IMR-90 (cell line): ENCODE measurements at regions not wholly inside any gene's neighbourhood (a gene's known extent, or its start where the extent isn't known, plus 50 kb on each side); places are given as distances from the start of the nearest gene placed in this dataset.

Source experiments
- ATAC-seq: fragments of 200-7000 bp; cut with Tn5 transposase; 2 replicates; pipeline ENCODE4 v1.9.1; 2020; ENCODE audit warnings: low read depth, mild to moderate bottlenecking, moderate library complexity
- BruUV-seq: library from RNA; stranded (reverse); fragments of 400-500 nt; replicated peaks from 2 replicates; lab custom pipeline; 2021; lab: Mats Ljungman, UMichigan
- CTCF ChIA-PET: fragments of 300-600 bp; formaldehyde crosslinking; extraction: SDS; loops from one replicate; lab custom pipeline; 2021; ENCODE audit warnings: antibody characterized with exemption; lab: Yijun Ruan, JAX
- POLR2A ChIA-PET: fragments of 300-600 bp; sonication (Branson Sonifier 250); formaldehyde crosslinking; loops from one replicate; lab custom pipeline; 2022; ENCODE audit warnings: antibody characterized with exemption; ENCODE audit not compliant: unreplicated experiment; lab: Charles Lee
- DNase-seq: peaks from one replicate; pipeline ENCODE4 v3.0.0; 2013
- H2AFZ ChIP-seq: replicated peaks from 2 replicates; pipeline ENCODE3; 2013; ENCODE audit warnings: low read length, mild to moderate bottlenecking; ENCODE audit not compliant: poor library complexity
- H2AK5ac ChIP-seq: 2 replicates; pipeline ENCODE4 v1.6.1; 2013; ENCODE audit warnings: low read depth, low read length, inconsistent platforms
- H2AK9ac ChIP-seq: replicated peaks from 2 replicates; pipeline ENCODE3; 2013; ENCODE audit warnings: mild to moderate bottlenecking, low read depth, low read length, moderate library complexity; ENCODE audit not compliant: poor library complexity
- H2BK120ac ChIP-seq: 2 replicates; pipeline ENCODE4 v1.6.1; 2013; ENCODE audit warnings: low read depth, low read length, inconsistent platforms
- H2BK15ac ChIP-seq: 3 replicates; pipeline ENCODE4 v1.6.1; 2013; ENCODE audit warnings: low read depth, low read length, inconsistent platforms
- H2BK20ac ChIP-seq: 2 replicates; pipeline ENCODE4 v1.6.1; 2013; ENCODE audit warnings: low read depth, mild to moderate bottlenecking, inconsistent platforms, low read length, moderate library complexity
- H2BK5ac ChIP-seq: 2 replicates; pipeline ENCODE4 v1.6.1; 2013; ENCODE audit warnings: mild to moderate bottlenecking, low read depth, low read length, inconsistent platforms; ENCODE audit not compliant: poor library complexity, severe bottlenecking
- H3K14ac ChIP-seq: replicated peaks from 2 replicates; pipeline ENCODE4 v1.6.1; 2013; ENCODE audit warnings: low read depth, low read length, inconsistent platforms
- H3K18ac ChIP-seq: 2 replicates; pipeline ENCODE4 v1.6.1; 2013; ENCODE audit warnings: low read depth, low read length, control low read depth
- H3K23ac ChIP-seq: 2 replicates; pipeline ENCODE4 v1.6.1; 2013; ENCODE audit warnings: low read depth, low read length, inconsistent platforms
- H3K27ac ChIP-seq: 2 replicates; pipeline ENCODE4 v1.5.1; 2013; ENCODE audit warnings: mild to moderate bottlenecking, control low read depth, low read length; ENCODE audit not compliant: insufficient read depth
- H3K27me3 ChIP-seq: 2 replicates; pipeline ENCODE4 v1.6.1; 2013; ENCODE audit warnings: low read length; ENCODE audit not compliant: control insufficient read depth, insufficient read depth
- H3K36me3 ChIP-seq: 2 replicates; pipeline ENCODE4 v1.6.1; 2013; ENCODE audit warnings: low read length, mixed read lengths; ENCODE audit not compliant: control insufficient read depth, insufficient read depth
- H3K4ac ChIP-seq: 2 replicates; pipeline ENCODE4 v1.6.1; 2013; ENCODE audit warnings: low read depth, low read length, inconsistent platforms
- H3K4me1 ChIP-seq: 2 replicates; pipeline ENCODE4 v1.6.1; 2013; ENCODE audit warnings: low read length, mixed read lengths; ENCODE audit not compliant: control insufficient read depth, insufficient read depth
- H3K4me2 ChIP-seq: 2 replicates; pipeline ENCODE4 v1.6.1; 2013; ENCODE audit warnings: low read depth, mild to moderate bottlenecking, control low read depth, low read length, moderate library complexity
- H3K4me3 ChIP-seq: 2 replicates; pipeline ENCODE4 v1.5.1; 2013; ENCODE audit warnings: low read depth, mild to moderate bottlenecking, control low read depth, low read length, moderate library complexity; ENCODE audit not compliant: insufficient read depth
- H3K56ac ChIP-seq: 2 replicates; pipeline ENCODE4 v1.6.1; 2013; ENCODE audit warnings: low read length, inconsistent platforms; ENCODE audit not compliant: insufficient read depth; ENCODE audit errors: extremely low read depth
- H3K79me1 ChIP-seq, 2 experiments: 2 replicates each; pipeline ENCODE4 v1.6.1; 2013; ENCODE audit warnings: low read length in 2 of 2, inconsistent platforms in 1 of 2, low read depth in 1 of 2
- H3K9ac ChIP-seq: 2 replicates; pipeline ENCODE4 v1.6.1; 2013; ENCODE audit warnings: low read depth, low read length, control low read depth
- H3K9me1 ChIP-seq: 2 replicates; pipeline ENCODE4 v1.6.1; 2013; ENCODE audit warnings: low read length, inconsistent platforms; ENCODE audit not compliant: insufficient read depth
- H3K9me3 ChIP-seq: 2 replicates; pipeline ENCODE4 v1.6.1; 2013; ENCODE audit warnings: low read length; ENCODE audit not compliant: control insufficient read depth, insufficient read depth
- H4K20me1 ChIP-seq: 2 replicates; pipeline ENCODE4 v1.6.1; 2013; ENCODE audit warnings: low read length, inconsistent platforms; ENCODE audit not compliant: insufficient read depth
- H4K5ac ChIP-seq: 2 replicates; pipeline ENCODE4 v1.6.1; 2013; ENCODE audit warnings: mild to moderate bottlenecking, low read depth, low read length, control low read depth
- H4K8ac ChIP-seq, 2 experiments: 2 replicates each; pipeline ENCODE4 v1.6.1; 2013; ENCODE audit warnings: low read depth in 2 of 2, low read length in 2 of 2, control low read depth in 1 of 2, inconsistent platforms in 1 of 2
- H4K91ac ChIP-seq: 2 replicates; pipeline ENCODE4 v1.6.1; 2013; ENCODE audit warnings: low read depth, low read length, inconsistent platforms; ENCODE audit not compliant: insufficient read depth
- MAFK ChIP-seq: IDR thresholded peaks from 2 replicates; pipeline ENCODE4 v1.6.1; 2012; ENCODE audit warnings: low read depth, low read length, improper control_type of control experiment
- POLR2A ChIP-seq: IDR thresholded peaks from 2 replicates; pipeline ENCODE4 v1.6.1; 2012; ENCODE audit warnings: mild to moderate bottlenecking, low read depth, low read length
- RFX5 ChIP-seq: IDR thresholded peaks from 2 replicates; pipeline ENCODE4 v1.8.0; 2012; ENCODE audit warnings: low read depth, mild to moderate bottlenecking, low read length, moderate library complexity
- WGBS, 2 experiments: methylation state at CpG; one replicate each; pipeline versions ENCODE4 v1.1.5 to v1.1.7; 2013; ENCODE audit warnings: missing lambda C conversion rate in 2 of 2; ENCODE audit not compliant: insufficient read length in 1 of 2; ENCODE audit errors: extremely low coverage in 2 of 2; 5-methylcytosine and 5-hydroxymethylcytosine counted together
- dilution Hi-C: fragments of 300-500 bp; cut with HindIII; formaldehyde crosslinking; loops from one replicate; pipeline ENCODE4 v1.14.3; 2018; ENCODE audit warnings: low sequenced_read_pairs; ENCODE audit not compliant: unreplicated experiment
- in situ Hi-C: fragments of 300-500 bp; cut with MboI; formaldehyde crosslinking; loops from 3 replicates; pipeline ENCODE4 v1.14.3; 2019; ENCODE audit warnings: low sequenced_read_pairs, inconsistent platforms, mixed read lengths
- intact Hi-C: fragments of 100-400 bp; cut with micrococcal nuclease; formaldehyde crosslinking; loops from 2 replicates; pipeline ENCODE4 v1.10.0; 2022

- intact Hi-C loops, result no loop called here
- ATAC-seq, result no peak
These were observed 215.5 kb upstream of the RAB6C start for GRCh38 chr2:129763966-129764365.

More at GRCh38 chr2:129763966-129764365, 215.5 kb upstream of the RAB6C start:
- Histone ChIP-seq H2BK20ac (no peak overlapping the region), H4K5ac (no peak overlapping the region), H2BK5ac (no peak overlapping the region), H3K56ac (no peak overlapping the region), H4K91ac (no peak overlapping the region), H3K27me3 (no peaks in the 10 kb centered on the region), H3K23ac (no peak overlapping the region), H3K9me3 (peaks cover 31% of the 10 kb centered on the region), H3K4me2 (no peak overlapping the region), H3K9me1 (no peaks in the 10 kb centered on the region), H3K36me3 (no peaks in the 10 kb centered on the region), H3K4me3 (no peak overlapping the region), H3K18ac (no peak overlapping the region), H3K4ac (no peak overlapping the region), H3K79me1 (no peaks in the 10 kb centered on the region), H4K20me1 (no peaks in the 10 kb centered on the region), H2BK120ac (no peak overlapping the region), H2AK5ac (no peak overlapping the region), H3K27ac (no peak overlapping the region), H2BK15ac (no peak overlapping the region), H3K4me1 (no peaks in the 10 kb centered on the region), H3K9ac (no peak overlapping the region), H3K14ac (no peak overlapping the region), H2AFZ (no peak overlapping the region), H2AK9ac (no peak overlapping the region), H4K8ac (no peak overlapping the region)
- DNase-seq, result no peak
- dilution Hi-C loops, result no loop called here
- WGBS, 2 experiments, result 100% methylated on average over 1 of the region's 5 CpGs; no CpG with 5 or more reads in 1 of the 2 experiments
- TF ChIP-seq RFX5, result no peak
- no peak for TF ChIP-seq POLR2A
- TF ChIP-seq MAFK, result no peak
- CTCF ChIA-PET, result no interaction called here
- POLR2A ChIA-PET, result no interaction called here
- in situ Hi-C loops, result no loop called here
- BruUV-seq, result no TSS peak
